Right lobe of liver (tissue), 4 donors: ENCODE measurements at regions not wholly inside any gene's neighbourhood (a gene's known extent, or its start where the extent isn't known, plus 50 kb on each side); places are given as distances from the start of the nearest gene placed in this dataset.

Experiments
- CTCF ChIP-seq, 4 donors: fragments of 200-600 bp in 3 of 4; fragments of 450-650 bp in 1 of 4; IDR thresholded peaks; one replicate each; pipeline versions ENCODE4 v1.5.1 to v1.8.0; 2016 to 2022; ENCODE audit warnings: antibody characterized with exemption in 4 of 4, mild to moderate bottlenecking in 2 of 4
- POLR2A ChIP-seq: fragments of 450-650 bp; IDR thresholded peaks from one replicate; pipeline ENCODE4 v1.6.1; 2017; ENCODE audit warnings: antibody characterized with exemption, mild to moderate bottlenecking
- donor health status: DM: no; HTN: no; CAD: no.
- donor health status: DM: no; HTN: no; CAD: no.
- donor health status: DM: no; HTN: yes; CAD: no.

- TF ChIP-seq CTCF (IDR thresholded peaks at IDR 0.05) (no peak), POLR2A (no peak)
Observed at GRCh38 chr13:34376483-34376882, 558.5 kb downstream of the RFC3 start.
